Testis (tissue), 2 donors: ENCODE measurements at regions not wholly inside any gene's neighbourhood (a gene's known extent, or its start where the extent isn't known, plus 50 kb on each side); places are given as distances from the start of the nearest gene placed in this dataset.

Experiments
- DNase-seq: peaks from one replicate; pipeline ENCODE4 v3.0.0-alpha.2; 2019
- H3K27ac ChIP-seq, 2 donors: fragments of 200-600 bp; sonication (generic); one replicate each; pipeline ENCODE4 v1.5.1; 2019
- H3K27me3 ChIP-seq: fragments of 200-600 bp; sonication (generic); one replicate; pipeline ENCODE4 v1.5.1; 2019
- H3K36me3 ChIP-seq: fragments of 200-600 bp; sonication (generic); one replicate; pipeline ENCODE4 v1.5.1; 2017; ENCODE audit warnings: low read depth; ENCODE audit errors: missing control alignments
- H3K4me1 ChIP-seq: fragments of 200-600 bp; sonication (generic); one replicate; pipeline ENCODE4 v1.5.1; 2019
- H3K4me3 ChIP-seq, 2 donors: fragments of 200-600 bp; sonication (generic); one replicate each; pipeline ENCODE4 v1.5.1; 2017 to 2019
- H3K9me3 ChIP-seq: fragments of 200-600 bp; sonication (generic); one replicate; pipeline ENCODE4 v1.5.1; 2017
- POLR2A ChIP-seq: fragments of 450-650 bp; IDR thresholded peaks from one replicate; pipeline ENCODE4 v1.6.1; 2017; ENCODE audit warnings: antibody characterized with exemption, mild to moderate bottlenecking, moderate library complexity
- WGBS, 2 donors: methylation state at CpG; one replicate each; pipeline ENCODE4 v1.1.5; 2018; 5-methylcytosine and 5-hydroxymethylcytosine counted together
- intact Hi-C: fragments of 100-400 bp; cut with DNase I; formaldehyde crosslinking; loops from one replicate; pipeline ENCODE4 v1.15.1; 2023; ENCODE audit warnings: low total_unique reads
- TF ChIP-seq, protein P1 (sequence below), 3 experiments: fragments of 450-650 bp in 2 of 3; fragments of 200-600 bp in 1 of 3; sonication (generic) in 1 of 3; IDR thresholded peaks; one replicate each; pipeline ENCODE4 v1.5.1; 2016 to 2019; ENCODE audit warnings: antibody characterized with exemption in 3 of 3, mild to moderate bottlenecking in 2 of 3, moderate library complexity in 1 of 3

- 80 to 91% methylated on average over 2 of the region's 2 CpGs for WGBS, 2 donors
These were observed 217.1 kb upstream of the MAP3K7 start for GRCh38 chr6:90803956-90804355.

GRCh38 chr6:90795078-90795477 is 208.2 kb upstream of the MAP3K7 start:
- Histone ChIP-seq H3K9me3 (no peaks in the 10 kb centered on the region), H3K4me1 (no peaks in the 10 kb centered on the region), H3K27me3 (no peaks in the 10 kb centered on the region), H3K36me3 (no peaks in the 10 kb centered on the region), H3K27ac (no peak overlapping the region), H3K4me3 (no peak overlapping the region)
- 94 to 99% methylated on average over 2 of the region's 2 CpGs for WGBS, 2 donors
- TF ChIP-seq, protein P1, sequence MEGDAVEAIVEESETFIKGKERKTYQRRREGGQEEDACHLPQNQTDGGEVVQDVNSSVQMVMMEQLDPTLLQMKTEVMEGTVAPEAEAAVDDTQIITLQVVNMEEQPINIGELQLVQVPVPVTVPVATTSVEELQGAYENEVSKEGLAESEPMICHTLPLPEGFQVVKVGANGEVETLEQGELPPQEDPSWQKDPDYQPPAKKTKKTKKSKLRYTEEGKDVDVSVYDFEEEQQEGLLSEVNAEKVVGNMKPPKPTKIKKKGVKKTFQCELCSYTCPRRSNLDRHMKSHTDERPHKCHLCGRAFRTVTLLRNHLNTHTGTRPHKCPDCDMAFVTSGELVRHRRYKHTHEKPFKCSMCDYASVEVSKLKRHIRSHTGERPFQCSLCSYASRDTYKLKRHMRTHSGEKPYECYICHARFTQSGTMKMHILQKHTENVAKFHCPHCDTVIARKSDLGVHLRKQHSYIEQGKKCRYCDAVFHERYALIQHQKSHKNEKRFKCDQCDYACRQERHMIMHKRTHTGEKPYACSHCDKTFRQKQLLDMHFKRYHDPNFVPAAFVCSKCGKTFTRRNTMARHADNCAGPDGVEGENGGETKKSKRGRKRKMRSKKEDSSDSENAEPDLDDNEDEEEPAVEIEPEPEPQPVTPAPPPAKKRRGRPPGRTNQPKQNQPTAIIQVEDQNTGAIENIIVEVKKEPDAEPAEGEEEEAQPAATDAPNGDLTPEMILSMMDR (IDR thresholded peaks at IDR 0.05): no peak
- TF ChIP-seq POLR2A: no peak
- intact Hi-C loops: no loop called here
- no peak for DNase-seq

More at GRCh38 chr6:90803956-90804355, 217.1 kb upstream of the MAP3K7 start:
- H3K27ac ChIP-seq: no peak overlapping the region
- H3K27me3 ChIP-seq: no peaks in the 10 kb centered on the region
- no peak for DNase-seq
- no peaks in the 10 kb centered on the region for H3K9me3 ChIP-seq
- intact Hi-C loops: no loop called here
- no peaks in the 10 kb centered on the region for H3K4me1 ChIP-seq
- H3K4me3 ChIP-seq: no peak overlapping the region
- TF ChIP-seq POLR2A: no peak
- TF ChIP-seq, protein P1 (IDR thresholded peaks at IDR 0.05): no peak
- H3K36me3 ChIP-seq: no peaks in the 10 kb centered on the region

GRCh38 chr6:90793771-90794170 is 206.9 kb upstream of the MAP3K7 start:
- intact Hi-C loops: no loop called here
- Histone ChIP-seq H3K27ac (no peak overlapping the region), H3K27me3 (no peaks in the 10 kb centered on the region), H3K4me1 (no peaks in the 10 kb centered on the region), H3K36me3 (no peaks in the 10 kb centered on the region), H3K9me3 (no peaks in the 10 kb centered on the region), H3K4me3 (no peak overlapping the region)
- WGBS, 2 donors: 84 to 85% methylated on average over 2 of the region's 2 CpGs
- DNase-seq: no peak
- TF ChIP-seq POLR2A: no peak
- TF ChIP-seq, protein P1 (IDR thresholded peaks at IDR 0.05): no peak

DNA sequence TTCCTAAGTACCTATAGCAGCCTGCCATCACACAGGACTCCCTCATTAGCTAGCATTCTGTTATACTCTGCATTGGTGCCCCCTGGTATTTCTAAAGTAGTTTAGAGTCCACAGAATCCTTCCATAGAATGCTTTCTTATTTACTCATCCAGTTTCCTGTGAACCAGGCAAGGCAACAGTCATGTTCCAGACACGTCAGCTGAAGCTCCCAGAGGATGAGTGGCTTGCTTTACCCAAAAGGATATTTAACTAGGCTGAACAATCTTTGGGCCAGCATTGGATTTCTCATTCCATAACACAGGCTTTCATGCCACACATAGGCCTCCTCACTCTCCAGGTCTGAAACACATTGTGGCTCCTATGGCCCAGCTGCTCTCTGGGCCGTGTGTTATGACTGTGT is 203.8 kb upstream of the MAP3K7 start:
- 76 to 83% methylated on average over 2 of the region's 2 CpGs for WGBS, 2 donors
- Histone ChIP-seq H3K36me3 (no peaks in the 10 kb centered on the region), H3K27me3 (no peaks in the 10 kb centered on the region), H3K27ac (no peak overlapping the region), H3K4me3 (no peak overlapping the region), H3K9me3 (no peaks in the 10 kb centered on the region), H3K4me1 (no peaks in the 10 kb centered on the region)
- DNase-seq: no peak
- TF ChIP-seq POLR2A: no peak
- intact Hi-C loops: no loop called here

DNA sequence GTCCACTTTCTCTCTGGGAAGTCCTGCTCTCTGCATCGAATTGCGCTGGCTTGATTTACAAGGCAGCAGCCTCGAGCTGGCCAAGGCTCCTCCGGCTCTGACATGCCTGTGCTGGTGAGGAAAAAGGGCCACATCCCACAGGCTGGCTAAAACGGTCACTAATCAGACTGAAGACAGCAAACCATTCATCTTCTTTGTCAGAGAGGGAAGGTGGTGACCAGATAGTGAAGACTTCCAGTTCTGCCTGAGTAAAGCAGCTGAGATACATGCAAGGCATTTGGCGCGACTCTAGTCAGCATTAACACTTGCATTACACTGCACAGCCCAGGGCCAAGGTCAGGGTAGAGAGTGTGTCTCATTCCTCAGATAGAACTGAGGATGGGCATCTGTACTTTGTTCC is 203.2 kb upstream of the MAP3K7 start:
- intact Hi-C loops: no loop called here
- no peaks in the 10 kb centered on the region for H3K36me3 ChIP-seq
- no peaks in the 10 kb centered on the region for H3K9me3 ChIP-seq
- TF ChIP-seq, protein P1 (IDR thresholded peaks at IDR 0.05): no peak
- TF ChIP-seq POLR2A: no peak
- H3K4me3 ChIP-seq: no peak overlapping the region
- no peaks in the 10 kb centered on the region for H3K27me3 ChIP-seq
- H3K27ac ChIP-seq: no peak overlapping the region
- H3K4me1 ChIP-seq: no peaks in the 10 kb centered on the region
- DNase-seq: peak; percentile 22
- WGBS, 2 donors: 37 to 44% methylated on average over 7 of the region's 7 CpGs
